IMR-90 (cell line): ENCODE measurements at regions not wholly inside any gene's neighbourhood (a gene's known extent, or its start where the extent isn't known, plus 50 kb on each side); places are given as distances from the start of the nearest gene placed in this dataset.

Experiments used
- ATAC-seq: fragments of 200-7000 bp; cut with Tn5 transposase; 2 replicates; pipeline ENCODE4 v1.9.1; 2020; ENCODE audit warnings: low read depth, mild to moderate bottlenecking, moderate library complexity
- BruUV-seq: library from RNA; stranded (reverse); fragments of 400-500 nt; replicated peaks from 2 replicates; lab custom pipeline; 2021; lab: Mats Ljungman, UMichigan
- CTCF ChIA-PET: fragments of 300-600 bp; formaldehyde crosslinking; extraction: SDS; loops from one replicate; lab custom pipeline; 2021; ENCODE audit warnings: antibody characterized with exemption; lab: Yijun Ruan, JAX
- POLR2A ChIA-PET: fragments of 300-600 bp; sonication (Branson Sonifier 250); formaldehyde crosslinking; loops from one replicate; lab custom pipeline; 2022; ENCODE audit warnings: antibody characterized with exemption; ENCODE audit not compliant: unreplicated experiment; lab: Charles Lee
- DNase-seq: peaks from one replicate; pipeline ENCODE4 v3.0.0; 2013
- H2AFZ ChIP-seq: replicated peaks from 2 replicates; pipeline ENCODE3; 2013; ENCODE audit warnings: low read length, mild to moderate bottlenecking; ENCODE audit not compliant: poor library complexity
- H2AK5ac ChIP-seq: 2 replicates; pipeline ENCODE4 v1.6.1; 2013; ENCODE audit warnings: low read depth, low read length, inconsistent platforms
- H2AK9ac ChIP-seq: replicated peaks from 2 replicates; pipeline ENCODE3; 2013; ENCODE audit warnings: mild to moderate bottlenecking, low read depth, low read length, moderate library complexity; ENCODE audit not compliant: poor library complexity
- H2BK120ac ChIP-seq: 2 replicates; pipeline ENCODE4 v1.6.1; 2013; ENCODE audit warnings: low read depth, low read length, inconsistent platforms
- H2BK15ac ChIP-seq: 3 replicates; pipeline ENCODE4 v1.6.1; 2013; ENCODE audit warnings: low read depth, low read length, inconsistent platforms
- H2BK20ac ChIP-seq: 2 replicates; pipeline ENCODE4 v1.6.1; 2013; ENCODE audit warnings: low read depth, mild to moderate bottlenecking, inconsistent platforms, low read length, moderate library complexity
- H2BK5ac ChIP-seq: 2 replicates; pipeline ENCODE4 v1.6.1; 2013; ENCODE audit warnings: mild to moderate bottlenecking, low read depth, low read length, inconsistent platforms; ENCODE audit not compliant: poor library complexity, severe bottlenecking
- H3K14ac ChIP-seq: replicated peaks from 2 replicates; pipeline ENCODE4 v1.6.1; 2013; ENCODE audit warnings: low read depth, low read length, inconsistent platforms
- H3K18ac ChIP-seq: 2 replicates; pipeline ENCODE4 v1.6.1; 2013; ENCODE audit warnings: low read depth, low read length, control low read depth
- H3K23ac ChIP-seq: 2 replicates; pipeline ENCODE4 v1.6.1; 2013; ENCODE audit warnings: low read depth, low read length, inconsistent platforms
- H3K27ac ChIP-seq: 2 replicates; pipeline ENCODE4 v1.5.1; 2013; ENCODE audit warnings: mild to moderate bottlenecking, control low read depth, low read length; ENCODE audit not compliant: insufficient read depth
- H3K27me3 ChIP-seq: 2 replicates; pipeline ENCODE4 v1.6.1; 2013; ENCODE audit warnings: low read length; ENCODE audit not compliant: control insufficient read depth, insufficient read depth
- H3K36me3 ChIP-seq: 2 replicates; pipeline ENCODE4 v1.6.1; 2013; ENCODE audit warnings: low read length, mixed read lengths; ENCODE audit not compliant: control insufficient read depth, insufficient read depth
- H3K4ac ChIP-seq: 2 replicates; pipeline ENCODE4 v1.6.1; 2013; ENCODE audit warnings: low read depth, low read length, inconsistent platforms
- H3K4me1 ChIP-seq: 2 replicates; pipeline ENCODE4 v1.6.1; 2013; ENCODE audit warnings: low read length, mixed read lengths; ENCODE audit not compliant: control insufficient read depth, insufficient read depth
- H3K4me2 ChIP-seq: 2 replicates; pipeline ENCODE4 v1.6.1; 2013; ENCODE audit warnings: low read depth, mild to moderate bottlenecking, control low read depth, low read length, moderate library complexity
- H3K4me3 ChIP-seq: 2 replicates; pipeline ENCODE4 v1.5.1; 2013; ENCODE audit warnings: low read depth, mild to moderate bottlenecking, control low read depth, low read length, moderate library complexity; ENCODE audit not compliant: insufficient read depth
- H3K56ac ChIP-seq: 2 replicates; pipeline ENCODE4 v1.6.1; 2013; ENCODE audit warnings: low read length, inconsistent platforms; ENCODE audit not compliant: insufficient read depth; ENCODE audit errors: extremely low read depth
- H3K79me1 ChIP-seq, 2 experiments: 2 replicates each; pipeline ENCODE4 v1.6.1; 2013; ENCODE audit warnings: low read length in 2 of 2, inconsistent platforms in 1 of 2, low read depth in 1 of 2
- H3K9ac ChIP-seq: 2 replicates; pipeline ENCODE4 v1.6.1; 2013; ENCODE audit warnings: low read depth, low read length, control low read depth
- H3K9me1 ChIP-seq: 2 replicates; pipeline ENCODE4 v1.6.1; 2013; ENCODE audit warnings: low read length, inconsistent platforms; ENCODE audit not compliant: insufficient read depth
- H3K9me3 ChIP-seq: 2 replicates; pipeline ENCODE4 v1.6.1; 2013; ENCODE audit warnings: low read length; ENCODE audit not compliant: control insufficient read depth, insufficient read depth
- H4K20me1 ChIP-seq: 2 replicates; pipeline ENCODE4 v1.6.1; 2013; ENCODE audit warnings: low read length, inconsistent platforms; ENCODE audit not compliant: insufficient read depth
- H4K5ac ChIP-seq: 2 replicates; pipeline ENCODE4 v1.6.1; 2013; ENCODE audit warnings: mild to moderate bottlenecking, low read depth, low read length, control low read depth
- H4K8ac ChIP-seq, 2 experiments: 2 replicates each; pipeline ENCODE4 v1.6.1; 2013; ENCODE audit warnings: low read depth in 2 of 2, low read length in 2 of 2, control low read depth in 1 of 2, inconsistent platforms in 1 of 2
- H4K91ac ChIP-seq: 2 replicates; pipeline ENCODE4 v1.6.1; 2013; ENCODE audit warnings: low read depth, low read length, inconsistent platforms; ENCODE audit not compliant: insufficient read depth
- BHLHE40 ChIP-seq: fragments of 150-350 bp; IDR thresholded peaks from 2 replicates; pipeline ENCODE4 v1.6.1; 2016; ENCODE audit warnings: mild to moderate bottlenecking, low read depth, low read length
- CHD1 ChIP-seq: IDR thresholded peaks from 2 replicates; pipeline ENCODE4 v1.6.1; 2012; ENCODE audit warnings: low read depth, low read length, improper control_type of control experiment
- ELK1 ChIP-seq: fragments of 150-350 bp; IDR thresholded peaks from 2 replicates; pipeline ENCODE4 v1.6.1; 2016; ENCODE audit warnings: low read depth, mild to moderate bottlenecking, low read length, moderate library complexity, borderline replicate concordance
- FOS ChIP-seq: fragments of 150-350 bp; IDR thresholded peaks from 2 replicates; pipeline ENCODE4 v1.6.1; 2016; ENCODE audit warnings: low read depth, low read length
- MAFK ChIP-seq: IDR thresholded peaks from 2 replicates; pipeline ENCODE4 v1.6.1; 2012; ENCODE audit warnings: low read depth, low read length, improper control_type of control experiment
- MAZ ChIP-seq: IDR thresholded peaks from 2 replicates; pipeline ENCODE4 v1.6.1; 2012; ENCODE audit warnings: low read depth, mild to moderate bottlenecking, low read length, improper control_type of control experiment, moderate library complexity, borderline replicate concordance
- MXI1 ChIP-seq: IDR thresholded peaks from 2 replicates; pipeline ENCODE4 v1.6.1; 2012; ENCODE audit warnings: low read depth, mild to moderate bottlenecking, low read length, moderate library complexity, borderline replicate concordance
- NFE2L2 ChIP-seq: fragments of 150-350 bp; IDR thresholded peaks from 2 replicates; pipeline ENCODE4 v1.6.1; 2016; ENCODE audit warnings: low read depth, mild to moderate bottlenecking, low read length
- POLR2A ChIP-seq: IDR thresholded peaks from 2 replicates; pipeline ENCODE4 v1.6.1; 2012; ENCODE audit warnings: mild to moderate bottlenecking, low read depth, low read length
- RAD21 ChIP-seq: IDR thresholded peaks from 2 replicates; pipeline ENCODE4 v1.6.1; 2012; ENCODE audit warnings: low read length, improper control_type of control experiment
- RCOR1 ChIP-seq: IDR thresholded peaks from 2 replicates; pipeline ENCODE4 v1.6.1; 2012; ENCODE audit warnings: mild to moderate bottlenecking, low read length, improper control_type of control experiment; ENCODE audit not compliant: insufficient replicate concordance
- RFX5 ChIP-seq: IDR thresholded peaks from 2 replicates; pipeline ENCODE4 v1.8.0; 2012; ENCODE audit warnings: low read depth, mild to moderate bottlenecking, low read length, moderate library complexity
- SMC3 ChIP-seq: fragments of 150-350 bp; IDR thresholded peaks from 2 replicates; pipeline ENCODE4 v1.6.1; 2016; ENCODE audit warnings: low read depth, mild to moderate bottlenecking, antibody characterized with exemption, low read length, moderate library complexity
- USF2 ChIP-seq: fragments of 150-350 bp; IDR thresholded peaks from 2 replicates; pipeline ENCODE4 v1.6.1; 2017; ENCODE audit warnings: mild to moderate bottlenecking, antibody characterized with exemption, low read length, low read depth
- WGBS, 2 experiments: methylation state at CpG; one replicate each; pipeline versions ENCODE4 v1.1.5 to v1.1.7; 2013; ENCODE audit warnings: missing lambda C conversion rate in 2 of 2; ENCODE audit not compliant: insufficient read length in 1 of 2; ENCODE audit errors: extremely low coverage in 2 of 2; 5-methylcytosine and 5-hydroxymethylcytosine counted together
- dilution Hi-C: fragments of 300-500 bp; cut with HindIII; formaldehyde crosslinking; loops from one replicate; pipeline ENCODE4 v1.14.3; 2018; ENCODE audit warnings: low sequenced_read_pairs; ENCODE audit not compliant: unreplicated experiment
- in situ Hi-C: fragments of 300-500 bp; cut with MboI; formaldehyde crosslinking; loops from 3 replicates; pipeline ENCODE4 v1.14.3; 2019; ENCODE audit warnings: low sequenced_read_pairs, inconsistent platforms, mixed read lengths
- intact Hi-C: fragments of 100-400 bp; cut with micrococcal nuclease; formaldehyde crosslinking; loops from 2 replicates; pipeline ENCODE4 v1.10.0; 2022
- TF ChIP-seq, protein P1 (sequence below): conservative IDR thresholded peaks from 2 replicates; pipeline ENCODE4 v1.5.1; 2012; ENCODE audit warnings: mild to moderate bottlenecking, low read depth, low read length, improper control_type of control experiment

DNA sequence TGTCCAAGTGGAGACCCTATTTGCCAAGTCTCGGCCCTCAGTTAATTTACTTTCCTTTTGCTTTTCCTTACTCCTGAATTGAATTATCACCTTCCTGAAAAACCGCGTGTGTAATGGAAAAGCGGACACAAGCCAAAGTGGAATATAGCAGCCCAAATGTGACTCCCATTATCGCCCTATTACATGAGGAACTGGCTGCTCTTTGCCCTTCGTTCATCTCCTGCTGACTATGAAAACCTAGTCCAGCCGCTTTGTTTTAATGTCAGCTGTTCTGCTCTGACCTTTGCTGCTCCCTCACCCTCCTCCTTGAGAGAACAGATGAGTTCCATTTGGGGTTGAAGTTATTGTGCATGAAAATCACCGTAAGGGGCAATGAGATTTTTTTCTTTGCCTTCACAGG lies 632.7 kb upstream of the SUCLG2 start:
- H2AK9ac ChIP-seq = no peak overlapping the region
- H3K18ac ChIP-seq = no peak overlapping the region
- H2BK120ac ChIP-seq = no peak overlapping the region
- 11% methylated on average over 3 of the region's 8 CpGs; no CpG with 5 or more reads in 1 of the 2 experiments for WGBS, 2 experiments
- no peak overlapping the region for H3K14ac ChIP-seq
- no peak overlapping the region for H2BK20ac ChIP-seq
- no TSS peak for BruUV-seq
- no peak overlapping the region for H3K4ac ChIP-seq
- H3K56ac ChIP-seq = no peak overlapping the region
- no peaks in the 10 kb centered on the region for H3K36me3 ChIP-seq
- no peak for DNase-seq
- dilution Hi-C loops (no loop called here), in situ Hi-C loops (no loop called here), intact Hi-C loops (no loop called here)
- H3K79me1 ChIP-seq = no peaks in the 10 kb centered on the region
- H2AFZ ChIP-seq = no peak overlapping the region
- TF ChIP-seq SMC3 (no peak), BHLHE40 (no peak), RCOR1 (no peak), POLR2A (no peak), MXI1 (no peak), FOS (no peak), RAD21 (no peak), ELK1 (no peak), MAZ (no peak), MAFK (no peak), USF2 (no peak), RFX5 (no peak), CHD1 (no peak), NFE2L2 (no peak)
- TF ChIP-seq, protein P1, sequence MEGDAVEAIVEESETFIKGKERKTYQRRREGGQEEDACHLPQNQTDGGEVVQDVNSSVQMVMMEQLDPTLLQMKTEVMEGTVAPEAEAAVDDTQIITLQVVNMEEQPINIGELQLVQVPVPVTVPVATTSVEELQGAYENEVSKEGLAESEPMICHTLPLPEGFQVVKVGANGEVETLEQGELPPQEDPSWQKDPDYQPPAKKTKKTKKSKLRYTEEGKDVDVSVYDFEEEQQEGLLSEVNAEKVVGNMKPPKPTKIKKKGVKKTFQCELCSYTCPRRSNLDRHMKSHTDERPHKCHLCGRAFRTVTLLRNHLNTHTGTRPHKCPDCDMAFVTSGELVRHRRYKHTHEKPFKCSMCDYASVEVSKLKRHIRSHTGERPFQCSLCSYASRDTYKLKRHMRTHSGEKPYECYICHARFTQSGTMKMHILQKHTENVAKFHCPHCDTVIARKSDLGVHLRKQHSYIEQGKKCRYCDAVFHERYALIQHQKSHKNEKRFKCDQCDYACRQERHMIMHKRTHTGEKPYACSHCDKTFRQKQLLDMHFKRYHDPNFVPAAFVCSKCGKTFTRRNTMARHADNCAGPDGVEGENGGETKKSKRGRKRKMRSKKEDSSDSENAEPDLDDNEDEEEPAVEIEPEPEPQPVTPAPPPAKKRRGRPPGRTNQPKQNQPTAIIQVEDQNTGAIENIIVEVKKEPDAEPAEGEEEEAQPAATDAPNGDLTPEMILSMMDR = no peak
- H3K4me1 ChIP-seq = no peaks in the 10 kb centered on the region
- no peak overlapping the region for H3K9ac ChIP-seq
- H3K9me3 ChIP-seq = peaks cover 2% of the 10 kb centered on the region; the same call in 1 of the 2 replicates
- no peak overlapping the region for H4K8ac ChIP-seq
- ATAC-seq = no peak
- H4K5ac ChIP-seq = no peak overlapping the region
- H3K27me3 ChIP-seq = no peaks in the 10 kb centered on the region
- ChIA-PET POLR2A (no interaction called here), CTCF (no interaction called here)
- no peak overlapping the region for H4K91ac ChIP-seq
- no peaks in the 10 kb centered on the region for H4K20me1 ChIP-seq
- H3K27ac ChIP-seq = no peak overlapping the region
- no peak overlapping the region for H2BK15ac ChIP-seq
- no peak overlapping the region for H3K4me2 ChIP-seq
- H2AK5ac ChIP-seq = no peak overlapping the region
- no peak overlapping the region for H2BK5ac ChIP-seq
- H3K23ac ChIP-seq = no peak overlapping the region
- no peaks in the 10 kb centered on the region for H3K9me1 ChIP-seq
- no peak overlapping the region for H3K4me3 ChIP-seq
